DMS53 (cell line): ENCODE measurements at regions not wholly inside any gene's neighbourhood (a gene's known extent, or its start where the extent isn't known, plus 50 kb on each side); places are given as distances from the start of the nearest gene placed in this dataset.
"Not testable (repeated sequence)": the region's sequence is repeated elsewhere in the genome, so short reads cannot be mapped to it uniquely, and the experiment has no call there.

Source experiments
- DNase-seq: peaks from one replicate; lab custom pipeline; 2025; lab: John Stamatoyannopoulos, UW

DNA sequence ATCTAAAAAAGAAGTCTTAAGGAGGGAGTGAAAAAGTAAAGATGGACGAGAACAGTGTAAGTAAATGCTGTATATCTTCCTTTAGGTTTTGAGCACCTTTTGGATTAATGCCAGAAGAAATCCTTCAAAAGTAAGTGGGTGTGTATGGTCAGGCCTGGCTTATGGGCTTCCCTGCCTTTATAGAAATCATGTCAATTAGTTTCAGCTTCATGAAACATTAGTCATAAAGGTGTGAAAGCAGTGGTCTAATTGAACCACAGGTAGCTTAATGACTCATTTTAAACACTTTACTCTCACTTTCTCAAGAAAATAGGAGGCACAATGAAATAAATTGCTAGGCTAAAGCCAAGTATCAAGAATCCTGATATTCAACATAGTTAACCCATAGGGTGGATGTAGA is 467.4 kb upstream of the DPPA4 start:
- DNase-seq: no peak

DNA sequence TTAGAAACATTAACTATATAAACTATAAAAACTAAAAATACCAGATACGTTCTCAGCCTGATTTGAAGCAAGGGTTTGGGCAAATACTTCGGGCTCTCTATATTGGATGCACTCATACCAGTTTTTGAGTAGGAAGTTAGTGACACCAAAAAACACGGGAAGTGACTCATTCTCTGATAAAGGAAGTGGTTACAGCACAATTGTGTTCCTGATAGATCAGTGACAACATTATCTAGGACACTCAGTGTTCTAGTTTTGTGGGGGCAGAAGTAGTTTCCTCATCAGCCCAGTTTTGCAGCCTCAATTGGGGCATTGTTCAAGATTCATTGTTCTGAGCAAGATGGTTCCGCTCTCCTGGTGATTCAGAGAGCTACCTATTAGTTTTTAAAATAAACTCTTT is 469.6 kb upstream of the DPPA4 start:
- DNase-seq: peak; percentile 62

DNA sequence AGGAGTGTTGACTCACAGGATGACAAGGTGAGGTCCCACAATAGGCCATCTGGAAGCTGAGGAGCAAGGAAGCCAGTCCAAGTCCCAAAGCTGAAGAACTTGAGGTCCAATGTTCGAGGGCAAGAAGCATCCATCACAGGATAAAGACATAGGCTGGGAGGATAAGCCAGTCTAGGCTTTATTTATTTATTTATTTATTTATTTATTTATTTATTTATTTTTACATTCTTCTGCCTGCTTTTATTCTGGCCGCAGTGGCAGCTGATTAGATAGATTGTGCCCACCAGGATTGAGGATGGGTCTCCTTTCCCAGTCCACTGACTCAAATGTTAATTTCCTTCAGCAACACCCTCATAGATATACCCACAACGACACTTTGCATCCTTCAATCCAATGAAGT is 472.2 kb upstream of the DPPA4 start:
- DNase-seq: no peak

DNA sequence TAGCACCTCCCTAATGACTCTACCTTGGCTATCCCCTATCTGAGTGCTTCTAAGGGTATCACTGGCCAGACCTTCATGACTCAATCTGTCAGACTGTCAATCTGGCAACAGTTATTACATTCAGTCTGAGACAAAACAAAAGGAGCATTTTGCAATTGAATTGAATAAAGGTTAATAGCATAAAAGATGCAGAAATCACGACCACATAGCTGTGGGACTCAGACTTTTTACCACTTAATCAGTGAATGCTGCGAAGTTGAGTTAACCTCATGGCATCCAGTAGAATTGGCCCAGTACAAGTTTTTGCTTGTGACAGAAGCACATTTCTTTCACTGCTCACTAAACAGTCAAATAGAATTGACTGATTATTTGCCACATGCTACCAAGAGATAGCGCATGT is 480.7 kb upstream of the DPPA4 start:
- DNase-seq: no peak

DNA sequence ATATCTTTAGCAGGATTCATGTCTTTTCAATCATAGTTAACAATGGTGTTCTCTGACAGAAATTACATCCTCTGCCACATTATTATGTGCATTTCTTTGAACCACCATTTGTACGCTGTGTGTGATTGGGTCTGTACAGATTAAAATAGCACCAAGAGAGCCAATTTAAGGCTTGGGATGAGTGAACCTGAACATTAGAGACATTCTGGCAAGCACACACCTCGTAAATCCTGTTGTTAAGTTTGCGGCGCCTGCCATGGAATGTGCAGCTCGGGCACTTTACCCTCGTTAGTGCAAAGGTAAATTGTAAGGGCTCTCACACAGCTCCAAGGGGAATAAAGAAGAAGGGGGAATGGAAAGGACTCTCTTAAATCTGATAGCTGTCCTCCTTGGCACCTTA is 482.4 kb upstream of the DPPA4 start:
- no peak for DNase-seq

DNA sequence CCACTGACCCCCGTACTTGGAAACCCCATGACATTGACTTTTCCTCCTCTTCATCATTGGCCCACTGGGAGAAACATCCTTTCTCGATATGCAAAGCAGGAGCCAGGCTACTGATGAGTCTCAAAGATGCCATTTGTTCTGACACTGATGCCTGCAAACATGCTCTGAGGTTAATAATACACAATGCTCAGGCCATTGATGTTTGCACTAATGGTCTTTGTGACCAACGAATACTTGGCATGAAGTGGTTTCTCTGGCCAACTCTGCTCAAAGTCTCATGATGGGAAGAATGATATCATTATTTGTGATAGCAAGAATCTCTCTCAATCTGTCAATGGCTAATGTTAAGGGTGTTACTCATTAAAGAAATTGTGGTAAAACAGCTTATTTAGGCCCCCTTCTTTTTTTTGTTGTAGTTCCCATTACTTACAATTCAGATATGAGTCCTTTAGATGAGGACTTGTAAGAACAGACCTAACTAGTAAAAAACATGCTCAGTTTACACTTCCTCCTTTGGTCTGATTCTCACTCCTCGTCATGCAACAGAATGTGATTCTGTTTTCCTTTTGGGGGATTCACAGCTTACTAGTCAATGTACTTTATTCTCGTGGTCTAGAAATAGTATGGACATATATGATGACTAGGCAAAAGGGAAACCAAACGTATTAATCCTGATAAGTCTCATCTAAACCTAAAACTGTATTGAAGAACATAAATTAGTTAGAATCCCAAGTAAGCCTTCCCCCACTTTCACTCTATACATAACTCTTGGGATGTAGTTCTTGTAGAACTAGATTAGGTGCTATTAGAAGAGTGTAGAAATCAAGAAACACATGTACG is 488.8 kb upstream of the DPPA4 start:
- no peak for DNase-seq

DNA sequence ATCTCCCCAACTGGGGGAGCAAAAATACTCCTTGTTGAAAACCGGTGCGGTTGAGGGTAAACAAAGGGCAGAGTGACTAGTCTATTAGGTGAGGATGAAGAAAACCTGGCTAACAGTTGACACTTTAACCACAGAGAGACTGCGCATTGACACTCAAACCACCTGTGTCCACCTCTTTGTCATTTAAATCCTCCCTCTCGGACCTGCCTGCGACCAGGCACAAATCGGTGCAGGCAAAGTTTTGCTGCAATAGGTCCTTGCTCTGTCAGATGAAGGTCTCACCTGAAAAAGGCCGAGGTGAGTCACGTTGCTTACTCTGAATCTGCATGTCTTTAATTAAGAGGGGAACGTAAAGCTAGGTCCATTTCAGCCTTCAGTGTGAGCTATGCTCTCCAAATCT is 494.1 kb upstream of the DPPA4 start:
- no peak for DNase-seq

DNA sequence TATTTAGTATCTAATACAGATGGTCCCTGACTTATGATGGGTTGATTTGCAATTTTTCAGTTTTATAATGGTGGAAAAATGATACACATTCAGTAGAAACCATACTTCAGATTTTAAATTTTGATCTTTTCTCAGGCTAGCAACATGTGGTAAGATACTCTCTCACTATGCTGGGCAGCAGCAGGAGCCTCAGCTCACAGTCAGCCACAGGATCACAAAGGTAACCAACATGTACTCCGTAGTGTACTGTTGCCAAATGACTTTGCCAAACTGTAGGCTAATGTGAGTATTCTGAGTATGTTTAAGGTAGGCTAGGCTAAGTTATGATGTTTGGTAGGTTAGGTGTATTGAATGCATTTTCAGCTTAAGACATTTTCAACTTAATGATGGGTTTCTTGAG is 498.6 kb upstream of the DPPA4 start:
- DNase-seq: no peak

DNA sequence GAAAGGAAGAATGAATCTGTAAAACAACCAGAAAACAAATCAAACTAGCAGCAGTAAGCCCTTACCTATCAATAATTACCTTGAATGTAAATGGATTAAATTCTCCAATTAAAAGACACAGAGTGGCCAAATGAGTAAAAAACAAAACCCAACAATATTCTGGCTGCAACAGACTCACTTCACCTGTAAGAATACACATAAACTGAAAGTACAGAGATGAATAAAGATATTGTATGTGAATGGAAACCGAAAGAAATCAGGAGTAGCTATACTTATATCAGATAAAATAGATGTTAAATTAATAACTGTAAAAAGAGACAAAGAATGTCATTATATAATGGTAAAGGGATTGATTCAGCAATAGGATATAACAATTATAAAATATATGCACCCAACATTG is 514.5 kb upstream of the DPPA4 start:
- DNase-seq: no peak

DNA sequence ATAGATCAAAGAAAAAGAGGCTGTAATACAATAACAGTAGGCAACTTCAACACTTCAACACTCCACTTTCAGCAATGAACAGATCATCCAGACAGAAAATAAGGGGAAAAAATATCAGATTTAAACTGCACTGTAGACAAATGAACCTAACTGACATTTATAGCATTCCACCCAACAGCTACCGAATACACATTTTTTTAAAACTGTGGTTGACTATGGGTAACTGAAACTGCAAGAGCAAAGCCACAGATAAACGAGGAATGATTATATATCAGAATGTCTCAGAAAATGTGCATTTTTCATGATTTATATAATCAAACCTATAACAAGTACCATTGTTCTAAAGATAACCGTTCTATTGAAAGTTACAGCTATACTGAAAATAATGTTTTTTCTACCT is 514.9 kb upstream of the DPPA4 start:
- no peak for DNase-seq

DNA sequence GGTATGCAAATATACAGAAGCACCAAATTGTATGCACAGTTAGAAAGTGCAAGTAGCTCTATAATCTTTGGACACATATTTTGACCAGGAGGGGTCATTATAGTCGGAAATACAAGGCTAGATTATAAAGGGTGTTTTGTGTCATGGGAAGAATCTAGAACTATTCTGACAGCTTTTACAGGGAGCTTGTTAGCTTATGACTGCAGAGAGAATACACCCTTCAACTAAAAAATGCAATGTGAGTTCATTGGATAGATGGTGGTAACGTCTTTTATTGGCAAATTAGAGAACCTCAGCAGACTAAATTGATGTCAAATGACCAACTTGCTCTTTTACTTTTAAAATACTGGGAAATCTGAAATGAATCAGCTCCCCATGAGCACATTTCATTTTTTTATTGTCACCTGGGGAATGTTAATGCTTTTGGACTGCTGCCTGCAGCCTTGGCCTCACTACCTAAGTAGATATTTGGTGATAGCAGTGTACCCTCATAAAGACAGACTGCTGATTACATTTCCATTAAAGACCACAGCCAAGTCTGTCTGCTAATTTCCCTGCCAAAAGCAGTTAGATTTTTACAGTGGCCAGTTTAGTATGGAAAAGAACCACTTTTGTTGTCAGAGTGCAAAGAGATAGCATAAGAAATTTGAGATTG is 515.9 kb upstream of the DPPA4 start:
- no peak for DNase-seq

DNA sequence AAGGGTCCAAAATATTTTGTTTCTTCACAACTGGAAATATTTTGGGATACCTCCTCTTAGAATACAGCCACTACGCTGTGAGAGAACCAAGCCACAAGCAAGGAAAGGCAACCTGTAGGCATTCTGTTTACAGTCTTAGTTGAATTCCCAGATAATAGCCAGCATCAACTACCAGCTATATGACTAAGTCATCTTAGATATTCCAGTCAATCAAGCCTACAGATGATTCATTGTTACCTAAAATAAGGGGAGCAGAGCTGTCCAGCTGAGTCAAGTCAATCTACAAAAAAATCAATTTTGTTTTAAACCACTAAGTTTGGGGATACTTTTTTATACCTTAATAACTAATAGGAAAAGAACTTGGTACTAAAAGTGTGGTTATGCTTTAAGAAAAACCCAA is 526.4 kb upstream of the DPPA4 start:
- no peak for DNase-seq

DNA sequence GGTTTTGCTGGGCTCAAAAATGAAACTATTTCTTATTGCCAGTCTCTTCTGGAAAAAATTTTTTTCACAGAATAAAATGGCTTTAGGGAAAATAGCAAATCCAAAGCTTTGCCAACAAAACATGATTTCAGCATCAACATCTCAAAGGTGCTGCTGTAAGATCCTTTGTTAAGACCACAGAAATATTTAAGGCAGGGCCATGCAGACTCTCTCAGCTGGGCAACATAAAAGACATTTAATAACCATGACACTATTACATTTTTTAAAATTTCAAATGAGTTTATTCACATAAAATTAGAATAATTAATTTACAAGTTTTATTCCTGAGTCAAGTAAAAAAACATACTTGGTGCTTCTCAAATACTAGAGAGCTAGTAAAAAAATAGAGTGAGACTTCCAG is 527.1 kb upstream of the DPPA4 start:
- DNase-seq: no peak

DNA sequence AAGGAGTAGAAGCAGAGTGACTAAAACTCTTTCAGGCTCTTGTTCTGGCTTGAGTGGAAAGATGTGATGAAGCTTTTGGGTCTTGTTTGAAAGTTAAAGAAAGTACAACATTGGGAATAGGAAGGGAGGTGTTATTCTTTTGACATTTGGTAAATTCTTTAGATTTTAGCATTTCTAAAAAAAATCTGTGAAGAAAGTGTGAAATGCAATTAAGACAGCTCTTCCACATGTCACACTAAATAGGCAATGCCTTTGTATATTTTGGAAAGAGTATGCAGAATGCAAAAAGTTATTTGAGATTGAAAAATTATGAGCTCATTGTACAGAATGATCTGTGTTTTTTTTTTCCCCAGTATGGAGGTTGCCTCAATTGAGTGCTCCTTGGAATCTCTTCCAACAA is 532.2 kb upstream of the DPPA4 start:
- DNase-seq: no peak

DNA sequence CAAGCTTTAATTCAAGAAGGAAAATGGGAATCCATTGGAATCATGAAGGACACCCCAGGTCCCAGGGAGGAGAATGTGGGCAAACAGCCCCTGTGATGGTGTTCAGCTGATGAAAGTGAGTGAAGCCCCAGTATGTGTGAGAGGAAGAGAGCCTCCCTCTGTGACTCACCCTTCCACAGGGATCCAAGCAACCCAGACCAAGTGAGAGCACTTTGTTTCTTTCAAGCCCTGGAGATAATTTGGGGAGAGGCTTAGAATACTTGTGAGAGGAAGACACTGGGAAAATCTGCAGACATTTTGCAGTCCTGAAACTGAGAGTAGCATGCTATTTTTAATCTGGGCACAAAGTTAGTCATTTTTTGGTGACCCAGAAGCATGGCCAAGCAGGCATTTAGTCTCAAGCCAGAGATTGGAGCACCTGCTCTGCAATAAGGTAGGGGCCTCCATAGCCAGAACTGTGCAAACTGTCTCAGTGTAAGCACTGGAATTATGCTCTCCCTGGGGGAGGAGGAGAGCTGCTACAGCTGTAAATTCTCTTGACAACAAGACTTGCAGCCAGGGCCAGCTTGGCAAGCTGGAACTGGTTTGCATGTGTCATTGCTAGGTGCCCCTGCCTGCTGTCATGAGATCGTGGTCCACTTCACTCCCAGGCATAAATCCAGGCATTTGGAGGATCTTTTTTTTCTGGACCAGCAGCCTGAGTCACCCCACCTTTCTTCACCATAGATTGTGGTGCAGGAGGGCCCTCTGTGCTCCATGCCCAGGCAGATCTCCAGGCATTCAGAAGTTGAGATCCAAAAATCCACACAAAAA is 537.8 kb upstream of the DPPA4 start:
- peak; percentile 61 for DNase-seq

DNA sequence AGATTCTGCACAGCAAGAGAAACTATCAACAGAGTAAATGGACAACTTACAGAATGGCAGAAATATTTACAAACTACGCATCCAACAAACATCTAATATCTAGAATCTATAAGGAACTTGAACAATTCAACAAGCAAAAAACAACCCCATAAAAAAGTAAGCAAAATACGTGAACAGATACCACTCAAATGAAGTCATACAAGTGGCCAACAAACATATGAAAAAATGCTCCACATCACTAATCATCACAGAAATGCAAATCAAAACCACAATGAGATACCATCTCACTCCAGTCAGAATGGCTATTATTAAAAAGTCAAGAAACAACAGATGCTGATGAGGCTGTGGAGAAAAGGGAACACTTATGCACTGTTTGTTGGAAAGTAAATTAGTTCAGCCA is 540.3 kb upstream of the DPPA4 start:
- DNase-seq: not testable (repeated sequence)

DNA sequence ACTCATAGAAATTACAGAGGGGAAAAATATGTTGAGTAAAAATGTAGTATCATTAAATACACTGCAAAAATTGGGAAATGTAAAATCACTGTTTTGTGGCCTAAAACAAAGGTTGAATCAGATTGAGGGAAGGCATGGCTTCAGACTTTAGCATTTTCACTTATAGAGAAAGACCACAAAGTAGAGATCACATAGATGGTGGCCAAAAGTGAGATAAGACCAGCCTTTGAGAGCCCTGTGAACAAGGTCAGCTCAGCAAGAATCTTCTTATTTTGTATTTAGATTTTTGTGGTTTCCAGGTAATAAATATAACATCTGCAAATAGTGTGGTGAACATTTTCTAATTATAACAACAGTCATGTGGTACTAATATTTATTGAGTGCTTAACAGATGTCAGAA is 544.8 kb upstream of the DPPA4 start:
- no peak for DNase-seq

DNA sequence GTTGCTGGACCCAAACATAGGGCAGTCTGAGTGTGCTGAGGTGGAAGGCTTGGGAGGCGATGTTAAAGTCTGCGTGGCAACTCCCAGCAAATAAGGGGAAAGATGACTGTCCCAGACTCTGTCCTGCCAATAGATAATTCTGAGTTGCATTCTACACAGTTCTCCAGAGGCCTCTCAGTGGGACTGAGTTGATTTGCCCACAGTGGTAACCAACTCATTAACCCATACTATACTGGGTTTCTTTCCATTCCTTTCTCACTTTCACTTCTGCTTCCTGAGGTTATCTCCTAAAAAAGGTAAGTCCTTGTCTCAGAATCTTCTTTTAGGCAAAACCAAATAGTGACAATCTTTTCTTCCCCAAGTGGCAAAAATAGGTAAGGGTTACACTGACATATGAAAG is 549.9 kb upstream of the DPPA4 start:
- DNase-seq: no peak

DNA sequence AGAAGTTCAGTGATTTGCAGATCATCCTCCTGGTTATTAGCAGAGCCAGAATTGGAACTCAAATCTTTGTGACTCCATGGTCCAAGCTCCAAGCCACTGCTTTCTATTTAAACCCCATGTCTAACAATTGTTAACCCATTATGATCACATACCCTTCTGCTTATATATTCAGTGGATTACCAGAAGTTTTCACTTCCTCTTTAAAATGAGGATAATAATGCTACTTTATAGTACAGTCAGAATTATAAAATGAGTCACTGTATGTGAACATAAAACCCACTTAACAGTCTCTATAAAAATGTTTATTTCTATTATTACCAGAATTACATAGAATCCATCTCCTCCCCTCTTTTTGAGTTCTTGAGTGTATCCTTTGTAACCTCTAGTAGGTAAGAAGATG is 550.7 kb upstream of the DPPA4 start:
- no peak for DNase-seq

DNA sequence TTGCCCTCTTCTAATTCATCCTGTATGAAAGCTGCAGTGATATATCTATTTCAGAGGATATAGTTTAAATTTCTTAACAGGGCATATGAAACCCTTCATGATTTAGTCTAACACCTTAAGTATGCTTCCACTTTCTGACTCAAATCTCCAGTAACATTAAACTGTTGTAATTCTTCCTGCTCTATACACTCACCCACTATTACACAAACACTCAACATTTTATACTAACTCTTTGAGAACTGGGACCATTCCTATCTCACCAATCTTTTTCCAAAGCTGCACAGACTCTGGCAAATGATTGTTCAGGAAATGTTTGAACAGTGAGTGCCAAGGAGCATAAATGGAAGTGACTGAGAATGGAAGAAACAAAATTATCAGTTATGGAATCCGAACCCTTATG is 560.4 kb upstream of the DPPA4 start:
- no peak for DNase-seq

DNA sequence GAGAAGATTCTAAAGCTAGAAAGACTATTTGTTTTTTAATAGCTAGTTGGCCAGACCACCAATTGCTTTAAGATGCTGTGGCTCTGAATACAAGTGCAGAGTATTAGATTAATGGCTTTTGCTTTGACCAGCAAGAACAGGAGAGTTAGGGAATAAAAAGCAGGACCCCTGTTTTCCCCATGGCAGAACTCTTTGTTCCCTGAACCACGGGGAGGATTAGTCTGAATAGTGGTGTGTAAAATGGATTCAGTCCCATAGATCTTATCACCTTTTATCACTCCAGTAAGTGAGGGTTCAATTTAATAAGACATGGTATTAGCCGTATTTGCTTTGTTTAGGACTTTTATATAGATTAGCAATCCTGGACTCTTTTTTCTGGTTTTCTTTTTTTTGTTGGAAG is 562.6 kb upstream of the DPPA4 start:
- DNase-seq: no peak

DNA sequence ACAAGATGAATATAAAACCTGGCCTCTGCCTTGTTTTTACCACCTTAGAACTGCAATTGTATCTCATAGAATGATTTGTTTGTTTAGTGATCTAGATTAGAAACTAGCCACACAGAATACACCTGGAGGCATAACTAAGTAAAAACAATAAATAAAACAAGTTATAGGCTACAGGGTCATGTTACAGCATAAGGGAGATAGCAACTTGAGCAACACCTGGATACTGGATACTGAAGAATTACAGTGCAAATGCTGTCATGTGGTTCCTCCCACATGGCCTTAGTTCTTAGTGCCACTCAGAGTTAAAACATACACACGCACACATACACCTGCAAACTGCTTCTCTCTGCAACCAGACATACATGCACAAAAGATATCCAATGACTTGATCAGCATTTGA is 563.4 kb upstream of the DPPA4 start:
- peak; percentile 53 for DNase-seq

DNA sequence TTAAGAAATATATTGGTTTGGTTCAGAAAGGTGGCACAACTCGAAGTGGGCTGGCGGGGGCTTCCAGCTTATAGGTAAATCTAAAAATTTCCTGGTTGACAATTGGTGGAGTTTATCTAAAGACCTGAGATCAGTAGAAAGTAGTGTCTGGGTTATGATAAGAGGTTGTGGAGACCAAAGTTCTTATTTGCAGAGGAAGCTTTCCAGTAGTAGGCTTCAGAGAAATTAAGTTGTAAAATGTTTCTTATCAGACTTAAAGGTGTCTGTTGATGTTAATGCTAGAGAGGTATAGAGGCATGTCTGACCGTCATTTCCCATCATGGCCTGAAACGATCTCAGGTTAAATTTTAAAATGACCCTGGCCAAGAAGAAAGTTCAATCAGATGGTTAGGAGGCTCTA is 565.2 kb upstream of the DPPA4 start:
- no peak for DNase-seq
